ENCODE measurements at regions not wholly inside any gene's neighbourhood (a gene's known extent, or its start where the extent isn't known, plus 50 kb on each side); places are given as distances from the start of the nearest gene placed in this dataset.
"Not testable (repeated sequence)": the region's sequence is repeated elsewhere in the genome, so short reads cannot be mapped to it uniquely, and the experiment has no call there.

- no peak for DNase-seq
Observed at GRCh38 chr12:9365296-9365695, 157.1 kb upstream of the PZP start.

DNA sequence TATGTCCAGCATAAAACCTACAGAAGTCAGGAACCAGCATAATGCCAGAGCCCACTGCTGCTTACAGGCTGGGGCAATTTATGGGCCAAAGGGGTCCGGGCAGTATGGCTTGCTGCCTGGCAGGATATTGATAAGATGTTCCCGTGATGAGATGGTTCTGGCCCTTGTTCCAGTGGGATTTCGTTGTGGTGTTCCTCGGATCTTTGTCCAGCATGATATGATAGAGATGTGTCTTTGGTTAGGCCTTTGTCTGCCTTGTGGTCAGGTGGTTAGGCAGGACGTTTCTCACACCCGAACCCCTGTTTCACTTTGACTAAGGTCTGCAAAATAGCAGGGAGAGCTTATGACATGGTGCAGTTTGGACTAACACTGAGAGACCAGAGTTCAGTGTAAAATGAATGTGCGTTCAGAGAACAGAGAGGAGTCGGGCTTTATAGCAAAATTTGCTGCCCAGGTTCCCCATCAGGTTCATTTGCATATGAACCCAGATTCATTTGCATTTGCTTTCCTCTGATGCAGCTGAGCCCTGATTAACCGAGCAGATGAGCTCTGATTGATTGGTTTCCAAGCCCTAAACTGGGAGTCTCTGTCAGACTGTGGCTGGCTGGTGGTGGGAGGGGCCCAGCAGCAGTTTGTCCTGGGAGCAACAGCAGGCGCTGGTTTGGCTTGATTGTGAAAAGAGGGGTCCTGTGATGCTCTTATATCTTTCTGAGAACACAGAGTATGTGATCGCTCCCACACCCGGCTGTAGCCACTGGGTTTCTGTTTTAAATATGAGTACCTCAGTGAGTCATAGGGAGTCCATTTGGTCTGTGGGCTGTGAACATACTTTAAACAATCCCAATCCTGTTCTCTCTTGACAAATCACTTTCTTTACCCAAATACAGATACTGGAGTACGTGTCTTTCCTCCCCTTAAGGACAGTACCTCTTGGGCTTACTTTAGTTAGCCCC is 156.3 kb upstream of the PZP start:
- no peak for DNase-seq

DNA sequence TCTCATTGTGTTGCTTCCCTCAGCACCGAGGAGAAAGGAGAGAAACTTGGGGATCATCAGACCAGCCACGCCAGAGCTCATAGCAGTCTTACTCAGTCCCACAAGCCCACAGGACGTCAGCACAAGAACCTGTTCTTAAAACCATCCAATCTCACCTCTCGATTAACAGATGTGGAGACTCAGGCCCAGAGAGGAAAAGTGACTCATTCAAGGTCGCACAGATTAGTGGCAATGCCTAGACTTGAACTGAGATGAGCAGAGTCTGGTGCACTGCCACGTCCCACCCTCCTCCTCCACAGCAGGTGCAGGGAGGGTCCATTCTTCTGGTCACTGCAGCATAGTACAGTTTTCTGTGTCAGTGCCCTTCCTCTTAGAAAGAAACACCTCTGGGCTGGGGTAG is 154.9 kb upstream of the PZP start:
- no peak for DNase-seq

GRCh38 chr12:9361879-9362326 is 153.7 kb upstream of the PZP start:
- DNase-seq, result no peak

GRCh38 chr12:9354009-9354754 is 146.0 kb upstream of the PZP start:
- DNase-seq, result not testable (repeated sequence)

GRCh38 chr12:9351136-9351535 is 142.9 kb upstream of the PZP start:
- DNase-seq, result no peak

- no peak for DNase-seq
Observed at GRCh38 chr12:9349888-9350885, 142.0 kb upstream of the PZP start.

DNA sequence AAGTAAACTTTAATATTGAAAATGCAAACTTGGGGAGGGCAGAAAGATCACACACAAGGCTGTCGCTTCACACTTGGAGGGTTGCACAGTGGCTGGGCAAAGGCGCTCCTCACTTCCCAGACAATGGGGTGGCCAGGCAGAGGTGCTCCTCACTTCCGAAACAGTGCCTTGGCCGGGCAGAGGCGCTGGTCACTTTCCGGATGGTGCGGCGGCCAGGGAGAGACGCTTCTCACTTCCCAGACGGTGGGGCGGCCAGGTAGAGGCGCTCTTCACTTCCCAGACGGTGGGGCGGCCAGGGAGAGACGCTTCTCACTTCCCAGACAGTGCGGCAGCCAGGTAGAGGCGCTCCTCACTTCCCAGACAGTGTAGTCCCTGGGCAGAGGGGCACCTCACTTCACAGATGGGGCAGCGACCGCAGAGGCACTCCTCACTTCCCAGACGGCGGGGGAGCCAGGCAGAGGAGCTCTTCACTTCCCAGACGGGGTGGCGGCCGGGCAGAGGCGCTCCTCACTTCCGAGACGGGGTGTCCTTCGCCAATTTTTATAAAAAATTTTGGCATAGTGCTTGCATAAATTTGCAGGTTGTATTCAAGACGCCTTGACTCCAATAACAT is 140.8 kb upstream of the PZP start:
- DNase-seq, result no peak

- no peak for DNase-seq
Observed at GRCh38 chr12:9347328-9348127, 139.3 kb upstream of the PZP start.

- DNase-seq, result no peak
Observed at GRCh38 chr12:9346866-9347327, 138.7 kb upstream of the PZP start.

GRCh38 chr12:9345171-9345570 is 137.0 kb upstream of the PZP start:
- no peak for DNase-seq

DNA sequence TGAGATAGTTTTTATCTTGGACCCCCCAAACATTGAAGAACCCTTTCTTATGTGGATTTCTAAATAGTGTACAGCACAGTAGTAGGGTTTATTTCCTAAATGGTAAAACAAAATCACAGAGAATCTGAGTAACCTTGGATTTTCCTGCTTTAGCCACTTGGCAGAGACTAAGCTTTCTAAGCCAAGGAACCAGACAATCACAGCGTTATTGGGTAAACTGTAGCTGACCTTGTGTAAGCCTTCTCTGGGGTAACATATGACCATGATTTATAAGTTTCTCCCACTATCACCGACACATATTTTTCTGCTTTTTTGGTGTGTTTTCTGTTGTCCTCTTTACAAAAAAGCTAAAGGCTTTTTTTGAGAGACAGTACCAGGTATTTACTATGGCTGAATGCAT is 136.3 kb upstream of the PZP start:
- no peak for DNase-seq

- no peak for DNase-seq
Observed at GRCh38 chr12:9343731-9344130, 135.5 kb upstream of the PZP start.

GRCh38 chr12:9342614-9343353 is 134.6 kb upstream of the PZP start:
- no peak for DNase-seq

DNA sequence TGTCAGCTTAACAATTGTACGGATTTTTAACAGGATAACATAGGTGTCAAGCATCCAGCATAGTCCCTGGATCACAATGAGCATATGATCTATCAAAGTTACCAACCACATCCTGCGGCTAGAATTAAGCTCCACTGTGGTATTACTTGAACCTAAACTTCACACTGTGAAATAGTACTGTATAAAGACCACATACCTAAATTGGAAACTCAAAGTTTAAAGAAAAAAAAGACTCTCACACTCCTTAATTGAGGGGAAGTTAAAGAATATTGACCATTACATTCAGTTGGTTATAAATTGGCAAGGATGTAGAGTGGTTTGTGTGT is 133.0 kb upstream of the PZP start:
- no peak for DNase-seq

DNA sequence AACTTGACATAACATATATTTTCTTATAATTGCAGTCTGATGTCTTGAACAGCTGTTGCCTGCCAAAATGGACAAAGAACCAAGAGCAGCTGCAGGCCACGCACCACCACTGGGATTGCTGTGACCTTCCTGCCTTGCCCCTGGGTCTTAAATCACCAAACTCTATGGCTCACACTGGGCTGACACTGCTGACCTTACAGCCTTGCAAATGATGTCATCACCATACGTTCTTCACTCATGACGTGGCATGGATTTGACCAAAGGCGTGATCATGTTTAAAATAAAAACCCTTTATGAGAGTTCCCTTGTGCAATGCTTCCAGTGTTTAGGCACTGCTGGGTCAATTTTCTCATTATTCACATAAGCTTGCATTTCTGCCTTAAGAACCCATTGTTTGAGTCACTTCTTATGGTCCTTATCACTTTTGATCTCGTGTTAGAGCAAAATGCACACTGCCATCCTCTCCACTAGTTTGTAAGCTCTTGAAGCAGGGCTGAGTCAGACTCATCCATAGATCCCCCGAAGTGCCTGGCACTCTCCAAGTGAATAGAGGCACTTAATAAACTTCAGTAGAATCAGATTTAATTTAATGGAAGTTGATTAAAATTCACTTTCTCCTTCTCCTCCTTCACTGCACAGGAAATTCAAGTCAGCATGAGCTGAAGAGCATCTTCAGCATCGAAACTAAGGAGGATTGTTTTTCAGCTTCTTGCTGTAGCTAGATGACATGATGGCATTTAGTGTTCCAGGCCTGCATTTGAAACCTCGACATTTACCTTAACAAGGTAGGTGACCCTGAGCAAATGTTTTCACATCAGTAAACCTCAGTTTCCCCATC is 132.4 kb upstream of the PZP start:
- no peak for DNase-seq

DNA sequence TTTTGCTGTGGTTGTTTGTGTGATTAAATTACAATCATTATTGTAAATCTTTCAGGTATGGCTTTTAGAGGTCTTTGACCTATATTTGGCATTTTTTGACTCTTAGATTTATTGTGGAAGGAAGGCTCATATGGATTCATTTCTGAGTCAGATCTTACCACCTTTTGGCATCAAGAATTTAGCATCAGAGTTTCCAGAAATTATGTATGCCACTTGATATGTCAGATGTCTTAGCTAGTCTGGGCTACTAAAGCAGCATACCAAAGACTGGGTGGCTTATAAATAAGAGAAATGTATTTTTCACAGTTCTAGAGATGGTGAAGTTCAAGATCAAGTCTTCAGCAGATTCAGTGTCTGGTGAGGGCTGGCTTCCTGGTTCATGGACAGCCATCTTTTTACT is 129.5 kb upstream of the PZP start:
- no peak for DNase-seq

DNA sequence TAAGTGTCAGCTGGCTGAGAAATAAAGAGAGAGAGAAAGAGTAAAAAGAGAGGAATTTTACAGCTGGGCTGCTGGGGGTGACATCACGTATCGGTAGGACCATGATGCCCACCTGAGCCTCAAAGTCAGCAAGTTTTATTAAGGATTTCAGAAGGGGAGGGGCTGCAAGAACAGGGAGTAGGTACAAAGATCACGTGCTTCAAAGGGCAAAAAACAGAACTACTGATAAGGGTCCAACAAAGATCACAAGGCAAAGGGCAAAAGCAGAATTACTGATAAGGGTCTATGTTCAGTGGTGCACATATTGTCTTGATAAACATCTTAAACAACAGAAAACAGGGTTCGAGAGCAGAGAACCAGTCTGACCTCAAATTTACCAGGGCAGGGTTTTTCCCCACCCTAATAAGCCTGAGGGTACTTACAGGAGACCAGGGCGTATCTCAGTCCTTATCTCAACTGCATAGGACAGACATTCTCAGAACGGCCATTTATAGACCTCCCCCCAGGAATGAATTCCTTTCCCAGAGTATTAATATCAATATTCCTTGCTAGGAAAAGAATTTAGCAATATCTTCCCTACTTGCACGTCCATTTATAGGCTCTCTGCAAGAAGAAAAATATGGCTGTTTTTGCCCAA is 128.3 kb upstream of the PZP start:
- DNase-seq, result not testable (repeated sequence)

DNA sequence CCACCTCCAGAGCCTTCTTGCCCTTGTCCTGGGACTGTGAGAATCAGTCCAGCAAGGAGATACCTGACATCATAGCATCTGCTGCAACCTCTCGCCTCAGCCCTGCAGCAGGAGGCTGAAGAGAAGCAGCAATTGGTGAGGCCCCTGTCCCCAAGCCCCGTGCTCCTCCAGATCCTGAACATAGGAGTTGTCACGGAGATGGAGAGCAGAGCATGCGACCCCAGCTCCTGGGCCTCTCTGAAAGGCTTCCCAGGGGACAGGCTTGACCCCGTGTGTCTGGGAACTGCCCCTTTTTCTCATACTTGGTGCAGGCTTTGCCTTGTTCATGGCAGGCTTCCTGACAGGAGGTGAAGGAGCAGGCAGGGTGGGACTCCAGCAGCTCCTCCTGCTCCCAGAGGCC is 127.7 kb upstream of the PZP start:
- DNase-seq, result no peak

All from dermis blood vessel endothelial cell (primary cell).